WTC11 (cell line): ENCODE measurements at regions not wholly inside any gene's neighbourhood (a gene's known extent, or its start where the extent isn't known, plus 50 kb on each side); places are given as distances from the start of the nearest gene placed in this dataset.
"Not testable (repeated sequence)": the region's sequence is repeated elsewhere in the genome, so short reads cannot be mapped to it uniquely, and the experiment has no call there.

Experiments used
- CBFB ChIP-seq: sonication (generic); formaldehyde crosslinking; IDR thresholded peaks from 2 replicates; pipeline ENCODE4 v1.8.1; 2022; ENCODE audit warnings: mild to moderate bottlenecking, low read depth, missing genetic modification reagents
- JUN ChIP-seq: sonication (generic); formaldehyde crosslinking; IDR thresholded peaks from 2 replicates; pipeline ENCODE4 v1.8.0; 2023; ENCODE audit warnings: mild to moderate bottlenecking, missing genetic modification reagents
- ZNF138 ChIP-seq: sonication (generic); formaldehyde crosslinking; conservative IDR thresholded peaks from 2 replicates; pipeline ENCODE4 v1.8.1; 2022; ENCODE audit warnings: mild to moderate bottlenecking, moderate library complexity, missing genetic modification reagents
- TF ChIP-seq, protein P1 (sequence below): fragments of 200-600 bp; IDR thresholded peaks from 2 replicates; pipeline ENCODE4 v1.8.0; 2022; ENCODE audit warnings: antibody characterized with exemption
- TF ChIP-seq, protein P2 (sequence below): fragments of 250-450 bp; sonication (Bioruptor Pico); IDR thresholded peaks from 2 replicates; pipeline ENCODE4 v2.1.2; 2022; ENCODE audit warnings: mild to moderate bottlenecking, moderate library complexity
- TF ChIP-seq, protein P3 (sequence below): sonication (generic); formaldehyde crosslinking; IDR thresholded peaks from 2 replicates; pipeline ENCODE4 v1.8.0; 2022; ENCODE audit warnings: mild to moderate bottlenecking, missing genetic modification reagents

DNA sequence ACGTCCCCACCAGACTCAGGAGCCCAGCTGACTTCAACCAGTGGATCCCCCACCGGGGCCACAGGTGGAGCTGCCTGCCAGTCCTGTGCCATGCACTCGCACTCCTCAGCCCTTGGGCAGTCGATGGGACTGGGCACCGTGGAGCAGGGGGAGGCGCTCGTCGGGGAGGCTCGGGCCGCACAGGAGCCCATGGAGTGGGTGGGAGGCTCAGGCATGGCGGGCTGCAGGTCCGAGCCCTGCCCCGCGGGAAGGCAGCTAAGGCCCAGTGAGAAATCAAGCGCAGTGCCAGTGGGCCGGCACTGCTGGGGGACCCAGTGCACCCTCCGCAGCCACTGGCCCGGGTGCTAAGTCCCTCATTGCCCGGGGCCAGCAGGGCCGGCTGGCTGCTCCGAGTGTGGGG is 52.3 kb upstream of the LRRC30 start:
- TF ChIP-seq, protein P1, sequence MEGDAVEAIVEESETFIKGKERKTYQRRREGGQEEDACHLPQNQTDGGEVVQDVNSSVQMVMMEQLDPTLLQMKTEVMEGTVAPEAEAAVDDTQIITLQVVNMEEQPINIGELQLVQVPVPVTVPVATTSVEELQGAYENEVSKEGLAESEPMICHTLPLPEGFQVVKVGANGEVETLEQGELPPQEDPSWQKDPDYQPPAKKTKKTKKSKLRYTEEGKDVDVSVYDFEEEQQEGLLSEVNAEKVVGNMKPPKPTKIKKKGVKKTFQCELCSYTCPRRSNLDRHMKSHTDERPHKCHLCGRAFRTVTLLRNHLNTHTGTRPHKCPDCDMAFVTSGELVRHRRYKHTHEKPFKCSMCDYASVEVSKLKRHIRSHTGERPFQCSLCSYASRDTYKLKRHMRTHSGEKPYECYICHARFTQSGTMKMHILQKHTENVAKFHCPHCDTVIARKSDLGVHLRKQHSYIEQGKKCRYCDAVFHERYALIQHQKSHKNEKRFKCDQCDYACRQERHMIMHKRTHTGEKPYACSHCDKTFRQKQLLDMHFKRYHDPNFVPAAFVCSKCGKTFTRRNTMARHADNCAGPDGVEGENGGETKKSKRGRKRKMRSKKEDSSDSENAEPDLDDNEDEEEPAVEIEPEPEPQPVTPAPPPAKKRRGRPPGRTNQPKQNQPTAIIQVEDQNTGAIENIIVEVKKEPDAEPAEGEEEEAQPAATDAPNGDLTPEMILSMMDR = not testable (repeated sequence)
- TF ChIP-seq, protein P2, sequence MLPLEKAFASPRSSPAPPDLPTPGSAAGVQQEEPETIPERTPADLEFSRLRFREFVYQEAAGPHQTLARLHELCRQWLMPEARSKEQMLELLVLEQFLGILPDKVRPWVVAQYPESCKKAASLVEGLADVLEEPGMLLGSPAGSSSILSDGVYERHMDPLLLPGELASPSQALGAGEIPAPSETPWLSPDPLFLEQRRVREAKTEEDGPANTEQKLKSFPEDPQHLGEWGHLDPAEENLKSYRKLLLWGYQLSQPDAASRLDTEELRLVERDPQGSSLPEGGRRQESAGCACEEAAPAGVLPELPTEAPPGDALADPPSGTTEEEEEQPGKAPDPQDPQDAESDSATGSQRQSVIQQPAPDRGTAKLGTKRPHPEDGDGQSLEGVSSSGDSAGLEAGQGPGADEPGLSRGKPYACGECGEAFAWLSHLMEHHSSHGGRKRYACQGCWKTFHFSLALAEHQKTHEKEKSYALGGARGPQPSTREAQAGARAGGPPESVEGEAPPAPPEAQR (CRISPR knock-in tag) = not testable (repeated sequence)
- TF ChIP-seq, protein P3, sequence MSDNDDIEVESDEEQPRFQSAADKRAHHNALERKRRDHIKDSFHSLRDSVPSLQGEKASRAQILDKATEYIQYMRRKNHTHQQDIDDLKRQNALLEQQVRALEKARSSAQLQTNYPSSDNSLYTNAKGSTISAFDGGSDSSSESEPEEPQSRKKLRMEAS (CRISPR knock-in tag) = not testable (repeated sequence)
- TF ChIP-seq JUN (CRISPR knock-in tag); CBFB; ZNF138: not testable (repeated sequence)
